ENCODE measurements at regions not wholly inside any gene's neighbourhood (a gene's known extent, or its start where the extent isn't known, plus 50 kb on each side); places are given as distances from the start of the nearest gene placed in this dataset.

DNA sequence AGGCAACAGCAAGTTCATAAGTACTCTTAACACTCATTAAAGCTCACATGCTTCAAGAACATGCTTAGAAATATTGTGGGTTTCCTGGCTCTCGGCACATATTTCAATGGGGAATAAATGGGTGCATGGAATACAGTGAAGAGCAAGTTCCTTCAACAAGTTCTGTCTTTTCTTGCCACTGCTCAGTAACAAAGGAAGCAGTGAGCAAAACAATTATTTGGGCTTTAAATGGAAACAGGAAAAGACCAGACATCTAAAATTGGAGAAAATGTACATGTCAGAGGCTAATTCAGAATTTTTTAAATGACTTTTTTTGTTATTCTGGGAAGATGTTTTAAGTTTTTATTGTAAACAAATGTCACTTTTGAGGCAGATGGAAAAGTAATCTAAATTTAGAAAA, 478.7 kb downstream of the SETD4 start:
- Histone ChIP-seq H3K27ac (ENCODE audit: low read depth in 1 of 2, low read length in 2 of 2) (no peak overlapping the region), H4K20me1 (ENCODE audit: insufficient read depth, low read length) (no peaks in the 10 kb centered on the region), H2AFZ (ENCODE audit: insufficient read depth, low read depth, low read length, poor library complexity, severe bottlenecking) (no peak overlapping the region), H3K4me2 (replicated peaks; ENCODE audit: extremely low read depth, low read length, poor library complexity, severe bottlenecking) (no peak overlapping the region), H3K36me3 (replicated peaks in 1 of 2; ENCODE audit: control insufficient read depth in 1 of 2, insufficient read depth in 2 of 2, low read length in 2 of 2) (no peaks in the 10 kb centered on the region), H3K9me3 (replicated peaks in 1 of 2; ENCODE audit: control insufficient read depth in 1 of 2, insufficient read depth in 1 of 2, low read length in 2 of 2) (no peaks in the 10 kb centered on the region), H3K79me2 (ENCODE audit: insufficient read depth, low read length) (no peaks in the 10 kb centered on the region), H3K9ac (ENCODE audit: insufficient read depth, low read length, poor library complexity, severe bottlenecking) (no peak overlapping the region), H3K4me1 (ENCODE audit: control insufficient read depth in 1 of 2, insufficient read depth in 2 of 2, low read length in 2 of 2) (no peaks in the 10 kb centered on the region), H3K4me3 (replicated peaks in 1 of 3; ENCODE audit: low read depth in 2 of 3, low read length in 3 of 3) (no peak overlapping the region), H3K27me3 (ENCODE audit: control insufficient read depth in 2 of 2, insufficient read depth in 2 of 2, low read length in 2 of 2) (no peaks in the 10 kb centered on the region)
- DNase-seq, result no peak
- H3K4me3 Mint-ChIP-seq, result no peak overlapping the region
- H3K27me3 Mint-ChIP-seq (ENCODE audit: low read depth in 3 of 3), result peaks cover 0 to 1% (median 0%) of the 10 kb centered on the region in 3 donors
- H3K9me3 Mint-ChIP-seq, result peaks cover 0 to 4% (median 0%) of the 10 kb centered on the region in 7 donors
- H3K4me1 Mint-ChIP-seq, result peaks cover 11% of the 10 kb centered on the region
- TF ChIP-seq, protein P1, sequence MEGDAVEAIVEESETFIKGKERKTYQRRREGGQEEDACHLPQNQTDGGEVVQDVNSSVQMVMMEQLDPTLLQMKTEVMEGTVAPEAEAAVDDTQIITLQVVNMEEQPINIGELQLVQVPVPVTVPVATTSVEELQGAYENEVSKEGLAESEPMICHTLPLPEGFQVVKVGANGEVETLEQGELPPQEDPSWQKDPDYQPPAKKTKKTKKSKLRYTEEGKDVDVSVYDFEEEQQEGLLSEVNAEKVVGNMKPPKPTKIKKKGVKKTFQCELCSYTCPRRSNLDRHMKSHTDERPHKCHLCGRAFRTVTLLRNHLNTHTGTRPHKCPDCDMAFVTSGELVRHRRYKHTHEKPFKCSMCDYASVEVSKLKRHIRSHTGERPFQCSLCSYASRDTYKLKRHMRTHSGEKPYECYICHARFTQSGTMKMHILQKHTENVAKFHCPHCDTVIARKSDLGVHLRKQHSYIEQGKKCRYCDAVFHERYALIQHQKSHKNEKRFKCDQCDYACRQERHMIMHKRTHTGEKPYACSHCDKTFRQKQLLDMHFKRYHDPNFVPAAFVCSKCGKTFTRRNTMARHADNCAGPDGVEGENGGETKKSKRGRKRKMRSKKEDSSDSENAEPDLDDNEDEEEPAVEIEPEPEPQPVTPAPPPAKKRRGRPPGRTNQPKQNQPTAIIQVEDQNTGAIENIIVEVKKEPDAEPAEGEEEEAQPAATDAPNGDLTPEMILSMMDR (IDR thresholded peaks at IDR 0.05), result no peak
- intact Hi-C loops (cut with micrococcal nuclease), result no loop called here
- no peak overlapping the region for H3K27ac Mint-ChIP-seq
- H3K36me3 Mint-ChIP-seq, result no peaks in the 10 kb centered on the region
- WGBS (ENCODE audit: insufficient coverage), result no CpG with 5 or more reads among the region's 1 CpG

GRCh38 chr21:35579520-35580293, 480.6 kb downstream of the SETD4 start:
- Mint-ChIP-seq H3K4me3 (no peak overlapping the region), H3K4me1 (peaks cover 10% of the 10 kb centered on the region)
- no peaks in the 10 kb centered on the region for H3K36me3 ChIP-seq (replicated peaks in 1 of 2; ENCODE audit: control insufficient read depth in 1 of 2, insufficient read depth in 2 of 2, low read length in 2 of 2)

More at GRCh38 chr21:35579520-35580293, 480.6 kb downstream of the SETD4 start:
- no CpG with 5 or more reads among the region's 2 CpGs for WGBS (ENCODE audit: insufficient coverage)
- Histone ChIP-seq H3K4me1 (ENCODE audit: control insufficient read depth in 1 of 2, insufficient read depth in 2 of 2, low read length in 2 of 2) (no peaks in the 10 kb centered on the region), H3K9me3 (replicated peaks in 1 of 2; ENCODE audit: control insufficient read depth in 1 of 2, insufficient read depth in 1 of 2, low read length in 2 of 2) (no peaks in the 10 kb centered on the region), H2AFZ (ENCODE audit: insufficient read depth, low read depth, low read length, poor library complexity, severe bottlenecking) (no peak overlapping the region), H3K79me2 (ENCODE audit: insufficient read depth, low read length) (no peaks in the 10 kb centered on the region), H4K20me1 (ENCODE audit: insufficient read depth, low read length) (no peaks in the 10 kb centered on the region), H3K9ac (ENCODE audit: insufficient read depth, low read length, poor library complexity, severe bottlenecking) (no peak overlapping the region), H3K27ac (ENCODE audit: low read depth in 1 of 2, low read length in 2 of 2) (no peak overlapping the region), H3K4me3 (replicated peaks in 1 of 3; ENCODE audit: low read depth in 2 of 3, low read length in 3 of 3) (no peak overlapping the region), H3K27me3 (ENCODE audit: control insufficient read depth in 2 of 2, insufficient read depth in 2 of 2, low read length in 2 of 2) (no peaks in the 10 kb centered on the region), H3K4me2 (replicated peaks; ENCODE audit: extremely low read depth, low read length, poor library complexity, severe bottlenecking) (no peak overlapping the region)
- Mint-ChIP-seq H3K27ac (no peak overlapping the region), H3K36me3 (no peaks in the 10 kb centered on the region), H3K27me3 (ENCODE audit: low read depth in 3 of 3) (peaks cover 0 to 1% (median 0%) of the 10 kb centered on the region in 3 donors), H3K9me3 (peaks cover 0 to 4% (median 0%) of the 10 kb centered on the region in 7 donors)
- DNase-seq, result no peak
- intact Hi-C loops (cut with micrococcal nuclease), result no loop called here
- TF ChIP-seq, protein P1 (IDR thresholded peaks at IDR 0.05), result no peak

Measured in CD14-positive monocyte (primary cell).